ENCODE measurements at regions not wholly inside any gene's neighbourhood (a gene's known extent, or its start where the extent isn't known, plus 50 kb on each side); places are given as distances from the start of the nearest gene placed in this dataset.
"Not testable (repeated sequence)": the region's sequence is repeated elsewhere in the genome, so short reads cannot be mapped to it uniquely, and the experiment has no call there.

- H3K9me3 ChIP-seq (ENCODE audit: control insufficient read depth, low read length): no peaks in the 10 kb centered on the region
Observed at GRCh38 chr4:141356321-141356962, 135.7 kb downstream of the ZNF330 start.

DNA sequence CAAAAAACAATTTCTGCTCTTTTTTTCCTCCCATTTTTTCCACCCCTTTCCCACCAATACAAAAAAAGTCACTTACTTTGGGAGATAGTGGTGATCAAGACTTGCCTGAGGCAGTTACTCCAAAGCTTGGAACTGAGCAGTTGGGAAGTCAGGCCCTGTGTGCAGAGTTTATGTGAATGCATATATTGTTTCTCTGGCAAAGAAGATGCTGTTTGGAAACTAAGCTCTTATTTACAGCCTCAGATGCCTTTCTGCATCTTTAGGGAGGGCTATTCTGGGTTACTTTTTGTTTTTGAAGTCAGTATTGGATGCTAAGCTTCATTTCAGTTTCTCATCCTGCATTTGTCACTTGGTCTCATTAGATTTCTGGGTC is 136.3 kb downstream of the ZNF330 start:
- H3K36me3 ChIP-seq (ENCODE audit: control insufficient read depth, insufficient read depth, low read length): no peaks in the 10 kb centered on the region
- H3K27me3 ChIP-seq (replicated peaks; ENCODE audit: control insufficient read depth, insufficient read depth, low read length, poor library complexity, severe bottlenecking): no peaks in the 10 kb centered on the region
- no peaks in the 10 kb centered on the region for H3K4me1 ChIP-seq (ENCODE audit: control insufficient read depth, insufficient read depth, low read length, poor library complexity, severe bottlenecking)
- DNase-seq: no peak
- H3K4me3 ChIP-seq (ENCODE audit: insufficient read depth, low read depth, low read length, poor library complexity, severe bottlenecking): no peak overlapping the region
- no peak overlapping the region for H3K27ac ChIP-seq (ENCODE audit: insufficient read depth, low read length, poor library complexity, severe bottlenecking)
- H3K9me3 ChIP-seq (ENCODE audit: control insufficient read depth, low read length): no peaks in the 10 kb centered on the region

More at GRCh38 chr4:141356321-141356962, 135.7 kb downstream of the ZNF330 start:
- H3K27ac ChIP-seq (ENCODE audit: insufficient read depth, low read length, poor library complexity, severe bottlenecking): no peak overlapping the region
- H3K4me1 ChIP-seq (ENCODE audit: control insufficient read depth, insufficient read depth, low read length, poor library complexity, severe bottlenecking): no peaks in the 10 kb centered on the region
- H3K4me3 ChIP-seq (ENCODE audit: insufficient read depth, low read depth, low read length, poor library complexity, severe bottlenecking): no peak overlapping the region
- no peak for DNase-seq
- no peaks in the 10 kb centered on the region for H3K27me3 ChIP-seq (replicated peaks; ENCODE audit: control insufficient read depth, insufficient read depth, low read length, poor library complexity, severe bottlenecking)
- H3K36me3 ChIP-seq (ENCODE audit: control insufficient read depth, insufficient read depth, low read length): no peaks in the 10 kb centered on the region

DNA sequence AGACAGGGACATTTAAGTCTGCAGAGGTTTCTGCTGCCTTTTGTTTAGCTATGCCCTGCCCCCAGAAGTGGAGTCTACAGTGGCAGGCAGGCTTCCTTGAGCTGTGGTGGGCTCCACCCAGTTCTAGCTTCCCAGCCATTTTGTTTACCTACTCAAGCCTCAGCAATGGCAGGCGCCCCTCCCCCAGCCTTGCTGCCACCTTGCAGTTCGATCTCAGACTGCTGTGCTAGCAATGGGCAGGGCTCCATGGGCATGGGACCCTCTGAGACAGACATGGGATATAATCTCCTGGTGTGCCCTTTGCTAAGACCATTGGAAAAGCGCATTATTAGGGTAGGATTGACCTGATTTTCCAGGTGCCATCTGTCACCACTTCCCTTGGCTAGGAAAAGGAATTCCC is 147.5 kb downstream of the ZNF330 start:
- H3K27me3 ChIP-seq (replicated peaks; ENCODE audit: control insufficient read depth, insufficient read depth, low read length, poor library complexity, severe bottlenecking); H3K27ac ChIP-seq (ENCODE audit: insufficient read depth, low read length, poor library complexity, severe bottlenecking); H3K4me1 ChIP-seq (ENCODE audit: control insufficient read depth, insufficient read depth, low read length, poor library complexity, severe bottlenecking); H3K9me3 ChIP-seq (ENCODE audit: control insufficient read depth, low read length); DNase-seq; H3K4me3 ChIP-seq (ENCODE audit: insufficient read depth, low read depth, low read length, poor library complexity, severe bottlenecking); H3K36me3 ChIP-seq (ENCODE audit: control insufficient read depth, insufficient read depth, low read length): not testable (repeated sequence)

DNA sequence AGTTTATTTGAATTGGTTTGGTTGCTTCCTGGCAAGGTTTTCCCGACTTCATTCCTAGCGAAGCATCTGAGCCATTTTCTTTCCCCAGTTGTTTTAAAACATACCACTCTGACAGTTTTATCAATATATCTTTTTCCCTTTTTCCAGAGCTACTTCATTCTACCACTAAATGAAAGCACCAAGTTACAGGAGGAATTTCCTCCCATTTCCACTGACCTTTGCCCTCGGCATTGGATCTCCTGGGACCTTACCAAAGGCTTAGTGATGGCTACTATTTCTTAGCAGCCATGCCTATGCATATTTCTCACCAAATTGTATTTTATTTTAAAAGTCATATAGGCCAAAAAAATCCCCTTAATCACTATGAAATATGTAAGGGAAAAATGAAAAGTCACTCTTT is 150.5 kb downstream of the ZNF330 start:
- H3K27me3 ChIP-seq (replicated peaks; ENCODE audit: control insufficient read depth, insufficient read depth, low read length, poor library complexity, severe bottlenecking): no peaks in the 10 kb centered on the region
- no peak for DNase-seq
- H3K36me3 ChIP-seq (ENCODE audit: control insufficient read depth, insufficient read depth, low read length): no peaks in the 10 kb centered on the region
- no peaks in the 10 kb centered on the region for H3K9me3 ChIP-seq (ENCODE audit: control insufficient read depth, low read length)
- H3K4me3 ChIP-seq (ENCODE audit: insufficient read depth, low read depth, low read length, poor library complexity, severe bottlenecking): no peak overlapping the region
- H3K4me1 ChIP-seq (ENCODE audit: control insufficient read depth, insufficient read depth, low read length, poor library complexity, severe bottlenecking): no peaks in the 10 kb centered on the region
- no peak overlapping the region for H3K27ac ChIP-seq (ENCODE audit: insufficient read depth, low read length, poor library complexity, severe bottlenecking)

DNA sequence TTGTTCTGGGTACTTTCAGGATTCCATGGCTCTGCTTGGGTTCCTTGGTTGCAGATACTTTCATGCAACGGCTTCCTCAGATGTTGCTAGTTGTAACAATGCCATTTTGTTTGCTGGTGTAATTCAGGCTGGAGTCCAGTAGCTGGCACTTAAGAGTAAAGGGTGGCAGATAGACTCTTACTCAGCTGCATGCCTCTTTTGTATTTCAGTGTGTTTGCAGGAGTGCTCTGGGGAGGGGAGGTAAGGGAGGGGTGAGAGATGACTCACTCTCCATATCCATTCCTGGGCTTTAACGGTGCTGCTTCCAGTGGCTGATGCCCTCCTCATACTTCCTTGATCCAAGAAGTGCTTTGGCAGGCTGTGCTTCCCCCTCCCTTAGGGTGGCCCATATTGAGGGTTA is 155.2 kb downstream of the ZNF330 start:
- H3K4me3 ChIP-seq (ENCODE audit: insufficient read depth, low read depth, low read length, poor library complexity, severe bottlenecking): no peak overlapping the region
- no peaks in the 10 kb centered on the region for H3K36me3 ChIP-seq (ENCODE audit: control insufficient read depth, insufficient read depth, low read length)
- H3K27me3 ChIP-seq (replicated peaks; ENCODE audit: control insufficient read depth, insufficient read depth, low read length, poor library complexity, severe bottlenecking): no peaks in the 10 kb centered on the region
- no peaks in the 10 kb centered on the region for H3K4me1 ChIP-seq (ENCODE audit: control insufficient read depth, insufficient read depth, low read length, poor library complexity, severe bottlenecking)
- no peak overlapping the region for H3K27ac ChIP-seq (ENCODE audit: insufficient read depth, low read length, poor library complexity, severe bottlenecking)
- no peaks in the 10 kb centered on the region for H3K9me3 ChIP-seq (ENCODE audit: control insufficient read depth, low read length)
- no peak for DNase-seq

DNA sequence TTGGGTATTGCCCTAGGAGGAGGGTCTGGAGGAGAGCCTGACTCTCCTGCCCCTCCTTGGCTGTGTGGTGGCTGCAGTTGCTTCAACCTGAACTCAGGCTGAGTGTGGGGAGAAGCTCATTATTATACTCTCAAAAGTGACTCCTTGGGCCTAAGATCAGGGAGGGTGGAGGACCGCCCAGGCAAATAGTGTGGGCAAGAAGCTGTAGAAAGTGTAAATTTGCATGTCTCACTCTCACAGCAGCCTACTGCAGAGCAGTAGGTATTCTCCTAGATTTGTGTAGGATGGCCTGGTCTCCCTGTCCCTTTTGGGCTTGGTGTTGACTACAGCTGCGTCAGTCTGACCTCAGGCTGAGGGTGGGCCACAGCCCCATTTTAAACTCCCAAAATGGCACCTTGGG is 156.1 kb downstream of the ZNF330 start:
- DNase-seq: no peak

DNA sequence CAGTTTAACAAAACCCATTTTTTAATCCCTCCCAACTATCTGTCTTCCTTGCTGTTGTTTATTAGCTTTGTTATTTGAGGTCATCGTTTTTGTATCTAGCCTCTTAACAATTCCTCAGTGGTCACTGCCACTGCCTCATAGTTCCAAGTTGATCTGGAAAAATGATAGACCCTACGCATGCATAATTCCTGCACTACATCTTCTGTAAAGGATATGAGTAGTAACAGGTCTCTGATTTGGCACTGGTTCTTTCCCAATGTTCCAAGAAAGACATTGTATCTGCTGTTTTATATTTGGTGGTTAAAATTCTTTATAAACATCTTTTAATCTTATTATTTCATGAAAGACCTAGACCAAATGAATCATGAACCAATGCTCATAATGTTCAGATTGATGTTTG is 166.6 kb downstream of the ZNF330 start:
- no peaks in the 10 kb centered on the region for H3K4me1 ChIP-seq (ENCODE audit: control insufficient read depth, insufficient read depth, low read length, poor library complexity, severe bottlenecking)
- H3K9me3 ChIP-seq (ENCODE audit: control insufficient read depth, low read length): no peaks in the 10 kb centered on the region
- no peaks in the 10 kb centered on the region for H3K27me3 ChIP-seq (replicated peaks; ENCODE audit: control insufficient read depth, insufficient read depth, low read length, poor library complexity, severe bottlenecking)
- H3K4me3 ChIP-seq (ENCODE audit: insufficient read depth, low read depth, low read length, poor library complexity, severe bottlenecking): no peak overlapping the region
- H3K27ac ChIP-seq (ENCODE audit: insufficient read depth, low read length, poor library complexity, severe bottlenecking): no peak overlapping the region
- no peaks in the 10 kb centered on the region for H3K36me3 ChIP-seq (ENCODE audit: control insufficient read depth, insufficient read depth, low read length)
- DNase-seq: no peak

More for the DNA sequence above, 156.1 kb downstream of the ZNF330 start:
- Histone ChIP-seq H3K4me1 (ENCODE audit: control insufficient read depth, insufficient read depth, low read length, poor library complexity, severe bottlenecking) (no peaks in the 10 kb centered on the region), H3K27ac (ENCODE audit: insufficient read depth, low read length, poor library complexity, severe bottlenecking) (no peak overlapping the region), H3K4me3 (ENCODE audit: insufficient read depth, low read depth, low read length, poor library complexity, severe bottlenecking) (no peak overlapping the region), H3K9me3 (ENCODE audit: control insufficient read depth, low read length) (no peaks in the 10 kb centered on the region), H3K27me3 (replicated peaks; ENCODE audit: control insufficient read depth, insufficient read depth, low read length, poor library complexity, severe bottlenecking) (no peaks in the 10 kb centered on the region), H3K36me3 (ENCODE audit: control insufficient read depth, insufficient read depth, low read length) (no peaks in the 10 kb centered on the region)

GRCh38 chr4:141388481-141388880 is 167.8 kb downstream of the ZNF330 start:
- no peak for DNase-seq
- H3K27me3 ChIP-seq (replicated peaks; ENCODE audit: control insufficient read depth, insufficient read depth, low read length, poor library complexity, severe bottlenecking): no peaks in the 10 kb centered on the region
- no peak overlapping the region for H3K27ac ChIP-seq (ENCODE audit: insufficient read depth, low read length, poor library complexity, severe bottlenecking)
- H3K4me1 ChIP-seq (ENCODE audit: control insufficient read depth, insufficient read depth, low read length, poor library complexity, severe bottlenecking): no peaks in the 10 kb centered on the region
- no peaks in the 10 kb centered on the region for H3K36me3 ChIP-seq (ENCODE audit: control insufficient read depth, insufficient read depth, low read length)
- H3K9me3 ChIP-seq (ENCODE audit: control insufficient read depth, low read length): no peaks in the 10 kb centered on the region
- H3K4me3 ChIP-seq (ENCODE audit: insufficient read depth, low read depth, low read length, poor library complexity, severe bottlenecking): no peak overlapping the region

GRCh38 chr4:141389649-141390048 is 169.0 kb downstream of the ZNF330 start:
- no peaks in the 10 kb centered on the region for H3K36me3 ChIP-seq (ENCODE audit: control insufficient read depth, insufficient read depth, low read length)
- H3K27me3 ChIP-seq (replicated peaks; ENCODE audit: control insufficient read depth, insufficient read depth, low read length, poor library complexity, severe bottlenecking): no peaks in the 10 kb centered on the region
- H3K4me1 ChIP-seq (ENCODE audit: control insufficient read depth, insufficient read depth, low read length, poor library complexity, severe bottlenecking): no peaks in the 10 kb centered on the region
- H3K27ac ChIP-seq (ENCODE audit: insufficient read depth, low read length, poor library complexity, severe bottlenecking): no peak overlapping the region
- no peaks in the 10 kb centered on the region for H3K9me3 ChIP-seq (ENCODE audit: control insufficient read depth, low read length)
- DNase-seq: no peak
- H3K4me3 ChIP-seq (ENCODE audit: insufficient read depth, low read depth, low read length, poor library complexity, severe bottlenecking): no peak overlapping the region

- Histone ChIP-seq H3K27ac (ENCODE audit: insufficient read depth, low read length, poor library complexity, severe bottlenecking) (no peak overlapping the region), H3K9me3 (ENCODE audit: control insufficient read depth, low read length) (no peaks in the 10 kb centered on the region), H3K27me3 (replicated peaks; ENCODE audit: control insufficient read depth, insufficient read depth, low read length, poor library complexity, severe bottlenecking) (no peaks in the 10 kb centered on the region), H3K4me1 (ENCODE audit: control insufficient read depth, insufficient read depth, low read length, poor library complexity, severe bottlenecking) (no peaks in the 10 kb centered on the region), H3K4me3 (ENCODE audit: insufficient read depth, low read depth, low read length, poor library complexity, severe bottlenecking) (no peak overlapping the region), H3K36me3 (ENCODE audit: control insufficient read depth, insufficient read depth, low read length) (no peaks in the 10 kb centered on the region)
- DNase-seq: no peak
Observed at GRCh38 chr4:141390571-141390970, 169.9 kb downstream of the ZNF330 start.
